Mesendoderm (in vitro differentiated cells): ENCODE measurements at regions not wholly inside any gene's neighbourhood (a gene's known extent, or its start where the extent isn't known, plus 50 kb on each side); places are given as distances from the start of the nearest gene placed in this dataset.

Experiments
- DNase-seq: peaks from one replicate; pipeline ENCODE4 v3.0.0; 2013
- H2AK5ac ChIP-seq: 2 replicates; pipeline ENCODE4 v1.6.1; 2013; ENCODE audit warnings: low read length, inconsistent platforms
- H2BK120ac ChIP-seq: 2 replicates; pipeline ENCODE4 v1.6.1; 2013; ENCODE audit warnings: low read depth, mild to moderate bottlenecking, low read length, moderate library complexity, mixed read lengths
- H2BK15ac ChIP-seq: replicated peaks from 2 replicates; pipeline ENCODE4 v1.6.1; 2013; ENCODE audit warnings: low read depth, mild to moderate bottlenecking, moderate library complexity
- H2BK5ac ChIP-seq: 2 replicates; pipeline ENCODE4 v1.6.1; 2013; ENCODE audit warnings: low read length, inconsistent platforms
- H3K18ac ChIP-seq: 2 replicates; pipeline ENCODE4 v1.6.1; 2013; ENCODE audit warnings: mild to moderate bottlenecking, low read length, mixed read lengths
- H3K23ac ChIP-seq: one replicate; pipeline ENCODE4 v1.6.1; 2013; ENCODE audit warnings: low read length
- H3K27ac ChIP-seq: 2 replicates; pipeline ENCODE4 v1.5.1; 2013; ENCODE audit warnings: low read depth, mild to moderate bottlenecking, inconsistent platforms, low read length, moderate library complexity
- H3K27me3 ChIP-seq: 2 replicates; pipeline ENCODE4 v1.6.1; 2013; ENCODE audit warnings: low read length, control low read depth, mild to moderate bottlenecking, inconsistent platforms; ENCODE audit not compliant: insufficient read depth, poor library complexity
- H3K36me3 ChIP-seq: 2 replicates; pipeline ENCODE4 v1.6.1; 2013; ENCODE audit warnings: low read length, inconsistent platforms; ENCODE audit not compliant: control insufficient read depth, insufficient read depth
- H3K4ac ChIP-seq: one replicate; pipeline ENCODE4 v1.6.1; 2013; ENCODE audit warnings: low read depth, mild to moderate bottlenecking, low read length, moderate library complexity
- H3K4me1 ChIP-seq: 2 replicates; pipeline ENCODE4 v1.6.1; 2013; ENCODE audit warnings: low read depth, low read length, inconsistent platforms; ENCODE audit not compliant: control insufficient read depth
- H3K4me2 ChIP-seq: 2 replicates; pipeline ENCODE4 v1.6.1; 2013; ENCODE audit warnings: low read length
- H3K4me3 ChIP-seq: 2 replicates; pipeline ENCODE4 v1.5.1; 2013; ENCODE audit warnings: mild to moderate bottlenecking, low read length
- H3K56ac ChIP-seq: one replicate; pipeline ENCODE4 v1.6.1; 2013; ENCODE audit warnings: low read length
- H3K79me1 ChIP-seq: 2 replicates; pipeline ENCODE4 v1.6.1; 2013; ENCODE audit warnings: low read length, inconsistent platforms
- H3K79me2 ChIP-seq: 2 replicates; pipeline ENCODE4 v1.6.1; 2013; ENCODE audit warnings: mild to moderate bottlenecking, low read length; ENCODE audit not compliant: control insufficient read depth, insufficient read depth
- H3K9ac ChIP-seq: 2 replicates; pipeline ENCODE4 v1.6.1; 2013; ENCODE audit warnings: low read length, inconsistent platforms
- H4K5ac ChIP-seq: one replicate; pipeline ENCODE4 v1.6.1; 2013; ENCODE audit warnings: low read length
- H4K8ac ChIP-seq: one replicate; pipeline ENCODE4 v1.6.1; 2013; ENCODE audit warnings: low read depth, mild to moderate bottlenecking, control low read depth, low read length, moderate library complexity
- WGBS: extraction: QIAGEN DNeasy Blood & Tissue Kit; methylation state at CpG from one replicate; pipeline ENCODE4 v1.1.7; 2013; ENCODE audit warnings: low lambda C conversion rate, missing lambda C conversion rate; ENCODE audit not compliant: insufficient coverage; ENCODE audit errors: extremely low coverage; 5-methylcytosine and 5-hydroxymethylcytosine counted together

DNA sequence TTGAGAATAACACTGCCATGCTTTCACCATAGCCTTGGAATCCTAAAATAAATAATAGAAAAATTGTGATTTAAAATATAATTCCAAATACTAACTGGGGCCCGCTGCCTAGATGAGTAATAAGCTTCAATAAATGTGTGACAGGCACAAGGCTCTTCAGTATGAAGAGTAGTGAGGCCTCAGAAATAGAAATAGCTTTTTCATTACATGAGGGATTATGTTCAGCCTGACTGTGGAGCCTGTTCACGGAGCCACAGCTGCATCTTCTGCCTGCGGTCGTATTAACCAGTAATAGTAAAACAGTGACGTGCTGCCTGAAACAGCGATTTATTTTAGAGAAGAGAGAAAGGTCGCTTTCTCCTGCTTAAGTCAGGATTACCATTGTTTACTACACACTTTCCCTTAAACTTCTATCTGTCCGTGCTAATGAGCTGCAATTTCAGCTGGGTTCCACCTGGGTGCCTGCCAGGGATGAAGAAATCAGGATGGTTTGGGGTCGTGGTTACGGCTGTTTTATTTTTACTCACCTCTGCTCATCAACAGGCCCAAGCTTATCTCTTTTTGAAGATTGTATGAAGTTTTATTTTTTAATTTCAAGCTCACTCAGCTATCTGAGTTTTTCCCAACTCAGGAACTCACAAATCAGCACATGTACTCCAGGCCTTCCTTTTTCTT is 284.9 kb upstream of the WWC1 start:
- Histone ChIP-seq H3K79me1 (no peaks in the 10 kb centered on the region), H3K4me1 (no peaks in the 10 kb centered on the region), H3K4me3 (no peak overlapping the region), H3K27ac (no peak overlapping the region), H2AK5ac (no peak overlapping the region), H3K36me3 (no peaks in the 10 kb centered on the region), H3K23ac (no peak overlapping the region), H3K79me2 (no peaks in the 10 kb centered on the region), H2BK15ac (no peak overlapping the region), H4K8ac (no peak overlapping the region), H4K5ac (no peak overlapping the region), H3K9ac (no peak overlapping the region), H2BK120ac (no peak overlapping the region), H3K4me2 (no peak overlapping the region), H2BK5ac (no peak overlapping the region), H3K4ac (no peak overlapping the region), H3K18ac (no peak overlapping the region), H3K27me3 (no peaks in the 10 kb centered on the region), H3K56ac (no peak overlapping the region)
- no CpG with 5 or more reads among the region's 10 CpGs for WGBS
- peak; percentile 45 for DNase-seq

DNA sequence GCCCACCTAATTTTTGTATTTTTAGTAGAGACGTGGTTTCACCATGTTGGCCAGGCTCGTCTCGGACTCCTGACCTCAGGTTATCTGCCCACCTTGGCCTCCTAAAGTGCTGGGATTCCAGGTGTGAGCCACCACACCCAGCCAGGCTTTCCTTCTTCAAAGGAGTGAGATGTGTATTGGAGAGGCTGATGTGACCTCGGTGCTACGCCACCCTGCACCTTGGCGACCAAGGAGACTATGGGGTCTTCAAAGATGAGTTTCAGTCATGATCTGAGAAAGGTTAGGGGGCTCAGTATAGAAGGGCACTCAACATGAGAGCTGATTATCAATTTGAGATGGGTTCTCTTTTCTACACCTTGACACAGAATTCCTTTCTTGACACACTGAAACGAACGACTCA is 284.2 kb upstream of the WWC1 start:
- Histone ChIP-seq H3K4ac (no peak overlapping the region), H3K36me3 (no peaks in the 10 kb centered on the region), H3K4me3 (no peak overlapping the region), H2BK15ac (no peak overlapping the region), H3K4me2 (no peak overlapping the region), H3K4me1 (no peaks in the 10 kb centered on the region), H3K79me2 (no peaks in the 10 kb centered on the region), H3K23ac (no peak overlapping the region), H2BK5ac (no peak overlapping the region), H3K9ac (no peak overlapping the region), H3K56ac (no peak overlapping the region), H2AK5ac (no peak overlapping the region), H3K79me1 (no peaks in the 10 kb centered on the region), H3K27me3 (no peaks in the 10 kb centered on the region), H4K8ac (no peak overlapping the region), H2BK120ac (no peak overlapping the region), H3K27ac (no peak overlapping the region), H3K18ac (no peak overlapping the region), H4K5ac (no peak overlapping the region)
- DNase-seq, result peak; percentile 28
- whole genome bisulfite sequencing, result no CpG with 5 or more reads among the region's 8 CpGs

DNA sequence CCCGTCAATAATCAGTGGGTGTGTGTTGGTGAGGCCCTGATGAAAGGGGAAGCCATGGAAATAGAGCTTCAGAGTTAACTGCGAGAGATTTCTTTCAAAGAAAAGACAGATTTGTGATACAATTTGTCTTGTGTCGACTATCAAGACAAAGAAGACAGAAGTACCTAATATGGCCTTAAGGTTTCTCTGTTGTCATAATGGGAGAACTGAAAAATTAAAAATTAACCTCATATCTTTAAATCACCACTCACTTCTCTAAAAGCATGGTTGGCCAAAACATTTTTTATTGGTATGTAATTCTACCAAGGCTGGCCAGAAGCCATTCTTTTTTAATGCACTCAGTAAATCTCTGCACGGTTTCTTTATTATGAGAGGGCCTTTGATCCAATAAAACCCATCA is 282.9 kb upstream of the WWC1 start:
- Histone ChIP-seq H2AK5ac (no peak overlapping the region), H4K8ac (no peak overlapping the region), H3K79me2 (no peaks in the 10 kb centered on the region), H4K5ac (no peak overlapping the region), H3K18ac (no peak overlapping the region), H3K4me3 (no peak overlapping the region), H3K27me3 (no peaks in the 10 kb centered on the region), H3K4ac (no peak overlapping the region), H3K23ac (no peak overlapping the region), H2BK15ac (no peak overlapping the region), H3K56ac (no peak overlapping the region), H3K27ac (no peak overlapping the region), H3K4me1 (no peaks in the 10 kb centered on the region), H3K79me1 (no peaks in the 10 kb centered on the region), H3K4me2 (no peak overlapping the region), H2BK5ac (no peak overlapping the region), H3K9ac (no peak overlapping the region), H2BK120ac (no peak overlapping the region), H3K36me3 (no peaks in the 10 kb centered on the region)
- WGBS, result no CpG with 5 or more reads among the region's 4 CpGs
- no peak for DNase-seq

DNA sequence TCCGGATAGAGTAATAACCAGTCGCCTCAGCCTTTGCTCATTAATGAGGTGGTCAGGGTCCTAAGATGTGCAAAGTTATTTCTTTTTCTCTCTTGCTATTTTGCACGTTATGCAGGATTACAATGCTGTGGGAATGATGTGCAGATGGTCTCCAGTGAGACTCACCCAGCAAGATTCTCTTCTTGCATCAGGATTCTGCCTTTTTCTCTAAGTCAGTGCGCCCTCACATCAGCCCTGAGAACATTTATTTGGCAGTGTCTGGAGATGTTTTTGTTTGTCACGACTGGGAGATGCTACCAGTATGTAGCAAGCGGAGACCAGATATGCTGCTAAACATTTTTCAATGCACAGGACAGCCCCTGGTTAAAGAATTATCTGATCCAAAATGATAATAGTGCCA is 280.3 kb upstream of the WWC1 start:
- no peak overlapping the region for H3K23ac ChIP-seq
- H2BK5ac ChIP-seq, result no peak overlapping the region
- H3K4me3 ChIP-seq, result no peak overlapping the region
- H4K5ac ChIP-seq, result no peak overlapping the region
- H3K4me2 ChIP-seq, result no peak overlapping the region
- H3K4me1 ChIP-seq, result no peaks in the 10 kb centered on the region
- no peak overlapping the region for H2AK5ac ChIP-seq
- no CpG with 5 or more reads among the region's 6 CpGs for WGBS
- no peak overlapping the region for H3K18ac ChIP-seq
- H3K27me3 ChIP-seq, result no peaks in the 10 kb centered on the region
- no peaks in the 10 kb centered on the region for H3K79me1 ChIP-seq
- no peak overlapping the region for H3K4ac ChIP-seq
- H3K9ac ChIP-seq, result no peak overlapping the region
- DNase-seq, result no peak
- no peak overlapping the region for H4K8ac ChIP-seq
- no peak overlapping the region for H3K56ac ChIP-seq
- H3K79me2 ChIP-seq, result no peaks in the 10 kb centered on the region
- no peak overlapping the region for H2BK120ac ChIP-seq
- no peaks in the 10 kb centered on the region for H3K36me3 ChIP-seq
- H3K27ac ChIP-seq, result no peak overlapping the region
- H2BK15ac ChIP-seq, result no peak overlapping the region

DNA sequence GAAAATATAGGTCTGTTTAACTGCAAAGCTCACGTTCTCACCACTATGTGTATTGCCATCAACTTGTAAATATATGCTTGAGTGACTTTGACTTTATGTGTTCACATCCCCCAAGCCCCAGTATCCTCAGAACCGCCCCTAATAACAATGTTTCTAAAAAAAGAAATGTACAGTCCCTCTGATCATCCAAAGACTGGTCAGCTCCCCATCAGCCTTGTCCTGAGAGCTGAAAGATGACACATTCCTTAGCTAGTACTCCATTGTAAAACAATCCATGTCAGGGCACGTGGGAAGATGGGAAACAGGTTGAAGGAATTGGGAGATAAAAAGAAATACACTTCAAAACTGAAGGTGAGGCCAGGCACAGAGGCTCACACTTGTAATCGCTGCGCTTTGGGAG is 279.4 kb upstream of the WWC1 start:
- Histone ChIP-seq H3K79me2 (no peaks in the 10 kb centered on the region), H3K4me2 (no peak overlapping the region), H2AK5ac (no peak overlapping the region), H4K5ac (no peak overlapping the region), H3K56ac (no peak overlapping the region), H3K4me3 (no peak overlapping the region), H3K9ac (no peak overlapping the region), H3K18ac (no peak overlapping the region), H3K4ac (no peak overlapping the region), H4K8ac (no peak overlapping the region), H2BK120ac (no peak overlapping the region), H2BK15ac (no peak overlapping the region), H3K4me1 (no peaks in the 10 kb centered on the region), H3K27ac (no peak overlapping the region), H3K23ac (no peak overlapping the region), H3K36me3 (no peaks in the 10 kb centered on the region), H3K79me1 (no peaks in the 10 kb centered on the region), H3K27me3 (no peaks in the 10 kb centered on the region), H2BK5ac (no peak overlapping the region)
- WGBS, result no CpG with 5 or more reads among the region's 5 CpGs
- no peak for DNase-seq

DNA sequence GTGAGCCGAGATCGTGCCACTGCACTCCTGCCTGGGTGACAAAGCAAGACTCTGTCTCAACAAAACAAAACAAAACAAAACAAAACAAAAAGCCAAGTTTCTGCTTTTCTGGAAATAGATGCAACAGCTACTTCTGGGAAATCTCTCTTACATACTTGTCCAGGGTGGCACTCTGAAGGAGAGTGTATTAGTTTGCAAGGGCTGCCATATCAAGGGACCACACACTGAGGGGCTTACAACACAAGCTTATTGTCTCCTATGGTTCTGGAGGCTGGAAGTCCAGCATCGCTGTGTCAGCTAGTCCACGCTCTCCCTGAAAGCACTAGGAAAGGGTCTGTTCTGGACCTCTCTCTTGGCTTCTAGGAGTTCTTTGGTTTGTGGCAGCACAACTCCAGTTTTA is 277.9 kb upstream of the WWC1 start:
- no peak overlapping the region for H3K27ac ChIP-seq
- H3K18ac ChIP-seq, result no peak overlapping the region

More for the DNA sequence above, 277.9 kb upstream of the WWC1 start:
- Histone ChIP-seq H4K8ac (no peak overlapping the region), H3K4me2 (no peak overlapping the region), H3K23ac (no peak overlapping the region), H3K4ac (no peak overlapping the region), H3K79me1 (no peaks in the 10 kb centered on the region), H4K5ac (no peak overlapping the region), H3K27me3 (no peaks in the 10 kb centered on the region), H3K4me3 (no peak overlapping the region), H3K36me3 (no peaks in the 10 kb centered on the region), H3K79me2 (no peaks in the 10 kb centered on the region), H3K9ac (no peak overlapping the region), H3K4me1 (no peaks in the 10 kb centered on the region), H3K56ac (no peak overlapping the region), H2BK15ac (no peak overlapping the region), H2BK5ac (no peak overlapping the region), H2BK120ac (no peak overlapping the region), H2AK5ac (no peak overlapping the region)
- DNase-seq, result no peak
- WGBS, result no CpG with 5 or more reads among the region's 4 CpGs
